ENCODE measurements at regions not wholly inside any gene's neighbourhood (a gene's known extent, or its start where the extent isn't known, plus 50 kb on each side); places are given as distances from the start of the nearest gene placed in this dataset.
A peak's percentile ranks its signal among the peaks of the same experiment; 100 is the strongest.

DNA sequence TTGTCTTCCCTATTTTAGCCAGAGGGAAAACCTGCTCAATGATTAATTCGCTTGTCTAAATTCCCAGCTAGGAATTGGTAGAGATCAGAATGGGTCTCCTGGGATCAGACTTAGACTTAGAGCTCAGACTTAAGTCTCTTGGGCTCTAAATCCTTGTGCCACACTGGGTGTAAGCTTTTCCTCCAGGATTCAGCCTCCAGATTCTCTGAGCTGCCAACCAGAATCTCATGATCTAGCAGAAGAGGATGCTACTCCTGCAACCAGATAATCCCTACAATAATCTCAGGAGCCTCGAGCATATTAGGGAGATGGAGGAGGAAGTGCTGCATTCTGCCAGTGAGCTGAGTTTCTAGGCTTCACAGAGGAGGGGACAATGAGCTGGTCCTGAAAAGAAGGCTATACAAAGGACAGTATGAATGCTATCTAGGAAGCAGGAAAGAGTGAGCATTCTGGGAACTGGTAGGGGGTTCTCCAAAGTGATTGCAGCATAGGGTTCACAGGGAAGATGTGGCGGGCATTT is 211.6 kb upstream of the SESN3 start:
- Mint-ChIP-seq H3K27ac (no peak overlapping the region), H3K4me1 (peaks cover 23% of the 10 kb centered on the region), H3K27me3 (no peaks in the 10 kb centered on the region), H3K9me3 (no peaks in the 10 kb centered on the region), H3K36me3 (no peaks in the 10 kb centered on the region), H3K4me3 (no peak overlapping the region)
- ATAC-seq = no peak

GRCh38 chr11:95435628-95436353 is 204.8 kb upstream of the SESN3 start:
- H3K36me3 Mint-ChIP-seq = no peaks in the 10 kb centered on the region
- ATAC-seq = no peak
- no peak overlapping the region for H3K4me3 Mint-ChIP-seq
- no peaks in the 10 kb centered on the region for H3K27me3 Mint-ChIP-seq
- no peaks in the 10 kb centered on the region for H3K9me3 Mint-ChIP-seq
- no peak overlapping the region for H3K27ac Mint-ChIP-seq
- H3K4me1 Mint-ChIP-seq = no peaks in the 10 kb centered on the region

DNA sequence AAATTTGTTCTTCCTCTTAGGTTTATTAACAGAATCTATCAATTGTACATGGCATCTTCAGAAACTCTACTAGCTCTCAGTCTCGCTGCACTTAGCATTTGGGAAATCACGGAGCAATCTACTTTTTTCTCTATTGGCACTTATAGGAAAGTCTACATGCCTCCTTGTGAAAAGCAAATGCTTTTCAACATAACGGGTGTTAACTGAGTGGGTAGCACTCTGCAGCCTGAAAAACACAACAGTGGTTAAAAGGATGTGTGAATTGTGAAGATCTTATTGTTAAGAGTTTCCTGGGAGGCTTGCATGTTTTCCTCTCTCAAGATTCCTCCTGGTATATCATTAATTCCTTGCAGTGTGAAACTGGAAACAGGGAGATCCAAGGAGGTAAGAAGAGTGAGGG is 204.2 kb upstream of the SESN3 start:
- H3K27ac Mint-ChIP-seq = no peak overlapping the region
- no peaks in the 10 kb centered on the region for H3K9me3 Mint-ChIP-seq
- ATAC-seq = no peak
- H3K36me3 Mint-ChIP-seq = no peaks in the 10 kb centered on the region
- no peaks in the 10 kb centered on the region for H3K4me1 Mint-ChIP-seq
- H3K4me3 Mint-ChIP-seq = no peak overlapping the region
- no peaks in the 10 kb centered on the region for H3K27me3 Mint-ChIP-seq

DNA sequence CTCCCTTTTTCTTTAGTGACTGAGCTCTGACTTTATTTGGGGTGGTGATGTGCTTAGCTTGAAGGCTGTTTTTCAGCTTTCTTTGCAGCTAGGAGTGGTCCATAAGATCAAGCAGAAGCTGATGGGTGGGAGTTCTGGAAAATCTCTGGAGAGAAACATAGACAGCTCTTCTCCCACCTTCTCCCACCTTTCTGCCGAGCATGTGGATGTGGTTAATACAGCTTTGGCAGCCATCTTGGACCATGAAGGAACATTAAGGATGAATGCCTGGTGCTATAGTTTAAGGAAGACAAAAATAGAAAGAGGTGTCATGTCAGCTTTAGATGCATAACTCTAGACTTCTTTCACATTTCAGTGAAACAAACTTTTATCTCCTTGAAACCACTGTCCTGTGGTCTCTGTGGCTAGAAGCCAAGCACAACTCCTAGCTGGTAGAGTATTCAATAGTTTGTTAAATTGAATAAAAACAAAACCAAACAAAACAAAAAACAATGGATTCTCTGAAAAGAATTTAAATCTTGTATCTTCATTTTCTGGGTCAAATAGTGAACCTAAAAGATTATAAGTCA is 203.6 kb upstream of the SESN3 start:
- H3K27me3 Mint-ChIP-seq = no peaks in the 10 kb centered on the region
- no peak overlapping the region for H3K4me3 Mint-ChIP-seq
- no peak for ATAC-seq
- H3K27ac Mint-ChIP-seq = no peak overlapping the region
- no peaks in the 10 kb centered on the region for H3K4me1 Mint-ChIP-seq
- no peaks in the 10 kb centered on the region for H3K36me3 Mint-ChIP-seq
- H3K9me3 Mint-ChIP-seq = no peaks in the 10 kb centered on the region

GRCh38 chr11:95434009-95434408 is 203.0 kb upstream of the SESN3 start:
- no peak for ATAC-seq
- Mint-ChIP-seq H3K27ac (no peak overlapping the region), H3K4me3 (no peak overlapping the region), H3K36me3 (no peaks in the 10 kb centered on the region), H3K27me3 (no peaks in the 10 kb centered on the region), H3K9me3 (no peaks in the 10 kb centered on the region), H3K4me1 (no peaks in the 10 kb centered on the region)

DNA sequence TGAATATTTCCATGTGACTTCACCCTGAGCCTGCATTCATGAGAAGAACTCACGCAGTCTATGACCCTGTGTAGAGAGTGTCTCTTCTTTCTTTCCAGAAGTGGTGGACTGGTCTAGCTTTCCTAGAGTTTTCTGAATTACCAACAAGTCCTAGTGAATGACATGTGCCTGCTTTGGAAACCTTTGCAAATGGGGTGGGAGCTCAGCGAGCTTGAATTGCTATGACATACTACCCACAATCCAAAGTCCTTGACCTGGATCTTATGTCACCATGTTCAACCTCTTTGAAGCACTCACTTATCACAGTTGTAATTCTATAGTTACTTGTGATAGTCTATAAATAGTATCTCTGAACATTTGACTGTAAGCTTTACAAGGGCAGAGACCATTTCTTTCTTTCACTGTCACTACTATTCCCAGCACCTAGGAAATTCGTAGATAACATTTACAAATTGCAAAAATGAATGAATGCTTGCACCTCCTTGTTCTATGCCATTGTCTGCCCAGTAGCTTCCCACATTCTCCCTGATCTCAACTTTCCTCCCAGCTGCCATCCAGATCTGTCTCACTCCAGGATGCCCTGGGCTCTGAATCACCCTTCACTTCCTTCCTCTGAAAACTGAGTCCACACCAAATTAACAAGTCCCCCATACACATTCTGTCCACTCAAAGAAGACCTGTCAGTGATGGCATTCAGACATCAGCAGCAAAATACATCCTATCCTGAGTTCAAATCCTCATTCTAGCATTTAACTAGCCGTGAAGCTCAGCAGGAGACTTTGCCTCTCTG is 201.9 kb upstream of the SESN3 start:
- Mint-ChIP-seq H3K36me3 (no peaks in the 10 kb centered on the region), H3K27ac (peak overlapping the region; percentile 2), H3K27me3 (no peaks in the 10 kb centered on the region), H3K9me3 (no peaks in the 10 kb centered on the region), H3K4me1 (no peaks in the 10 kb centered on the region), H3K4me3 (no peak overlapping the region)
- no peak for ATAC-seq

GRCh38 chr11:95429376-95429907 is 198.4 kb upstream of the SESN3 start:
- Mint-ChIP-seq H3K4me1 (no peaks in the 10 kb centered on the region), H3K27me3 (peaks cover 8% of the 10 kb centered on the region), H3K36me3 (no peaks in the 10 kb centered on the region), H3K4me3 (no peak overlapping the region), H3K9me3 (no peaks in the 10 kb centered on the region), H3K27ac (no peak overlapping the region)
- ATAC-seq = no peak

- no peaks in the 10 kb centered on the region for H3K9me3 Mint-ChIP-seq
- H3K27me3 Mint-ChIP-seq = peaks cover 8% of the 10 kb centered on the region
- H3K4me3 Mint-ChIP-seq = no peak overlapping the region
- no peaks in the 10 kb centered on the region for H3K36me3 Mint-ChIP-seq
- H3K4me1 Mint-ChIP-seq = no peaks in the 10 kb centered on the region
- H3K27ac Mint-ChIP-seq = peak overlapping the region; percentile 30
- ATAC-seq = no peak
These were observed 195.9 kb upstream of the SESN3 start for GRCh38 chr11:95426823-95427462.

DNA sequence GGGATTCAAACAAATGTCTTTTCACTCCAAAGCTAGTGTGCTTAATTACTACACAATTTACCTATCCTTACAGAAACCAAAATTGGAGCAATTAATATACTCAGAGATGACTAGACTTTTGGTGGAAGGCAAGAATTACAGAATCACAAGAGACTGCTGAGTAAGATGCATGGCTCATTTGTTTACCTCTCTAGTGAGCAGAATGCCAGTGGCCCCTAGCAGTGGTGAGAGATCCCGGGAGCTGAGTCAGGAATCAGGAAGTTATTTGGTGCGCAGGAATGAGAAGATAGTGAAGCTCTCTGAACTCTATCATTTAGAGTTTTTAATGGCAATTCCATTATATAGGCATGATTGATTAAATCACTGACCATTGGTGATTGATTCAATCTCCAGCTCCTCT is 188.9 kb upstream of the SESN3 start:
- Mint-ChIP-seq H3K9me3 (no peaks in the 10 kb centered on the region), H3K4me1 (no peaks in the 10 kb centered on the region), H3K27me3 (no peaks in the 10 kb centered on the region), H3K27ac (no peak overlapping the region), H3K36me3 (no peaks in the 10 kb centered on the region), H3K4me3 (no peak overlapping the region)
- no peak for ATAC-seq

DNA sequence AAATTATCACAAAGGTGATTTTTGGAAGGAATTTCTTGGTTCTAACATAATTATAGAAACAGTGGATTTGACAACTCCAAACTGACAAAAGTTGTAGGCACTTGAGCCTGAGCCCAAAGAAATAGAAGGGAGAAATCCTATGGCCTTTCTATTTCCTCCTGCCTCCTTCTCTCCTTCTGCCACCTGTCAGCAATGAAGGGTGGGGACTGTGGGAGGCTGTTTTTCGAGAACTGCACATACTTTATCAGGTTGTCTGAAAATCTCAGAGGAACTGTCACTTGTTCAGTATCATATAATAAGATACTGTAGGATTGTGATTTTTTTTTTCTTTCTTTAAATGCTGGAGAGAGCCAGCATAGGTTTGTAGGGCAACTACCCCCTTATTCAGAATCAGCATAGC is 187.9 kb upstream of the SESN3 start:
- no peaks in the 10 kb centered on the region for H3K4me1 Mint-ChIP-seq
- H3K27me3 Mint-ChIP-seq = no peaks in the 10 kb centered on the region
- no peak for ATAC-seq
- no peaks in the 10 kb centered on the region for H3K9me3 Mint-ChIP-seq
- no peaks in the 10 kb centered on the region for H3K36me3 Mint-ChIP-seq
- no peak overlapping the region for H3K27ac Mint-ChIP-seq
- no peak overlapping the region for H3K4me3 Mint-ChIP-seq

GRCh38 chr11:95417832-95418231 is 186.8 kb upstream of the SESN3 start:
- Mint-ChIP-seq H3K4me1 (no peaks in the 10 kb centered on the region), H3K27me3 (no peaks in the 10 kb centered on the region), H3K36me3 (no peaks in the 10 kb centered on the region), H3K27ac (no peak overlapping the region), H3K9me3 (no peaks in the 10 kb centered on the region), H3K4me3 (no peak overlapping the region)
- ATAC-seq = no peak

DNA sequence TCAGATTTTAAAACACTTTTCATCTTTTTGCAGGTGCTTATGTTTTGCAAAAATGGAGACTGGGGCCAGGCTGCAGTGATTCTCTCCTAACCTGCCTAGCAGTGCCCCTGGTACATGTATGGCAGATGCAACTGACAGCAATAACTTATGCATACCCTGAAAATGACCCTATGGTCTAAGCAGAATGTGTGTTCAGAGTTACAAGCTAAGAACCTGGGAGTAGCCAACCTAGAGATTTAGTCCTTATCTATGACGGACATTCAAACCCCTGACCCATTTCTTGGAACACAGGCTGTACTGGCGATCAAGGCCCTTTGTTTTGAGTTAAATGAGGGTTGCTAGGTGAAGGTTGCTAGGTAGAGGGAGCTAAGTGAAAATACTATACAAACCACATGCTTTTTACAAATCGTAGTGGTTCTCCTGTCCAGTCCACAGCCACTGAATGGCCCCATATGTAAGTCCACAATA is 184.9 kb upstream of the SESN3 start:
- Mint-ChIP-seq H3K36me3 (no peaks in the 10 kb centered on the region), H3K4me1 (peaks cover 4% of the 10 kb centered on the region), H3K27ac (no peak overlapping the region), H3K9me3 (no peaks in the 10 kb centered on the region), H3K27me3 (no peaks in the 10 kb centered on the region), H3K4me3 (no peak overlapping the region)
- no peak for ATAC-seq

GRCh38 chr11:95414217-95414616 is 183.2 kb upstream of the SESN3 start:
- Mint-ChIP-seq H3K27ac (no peak overlapping the region), H3K4me3 (no peak overlapping the region), H3K9me3 (no peaks in the 10 kb centered on the region), H3K4me1 (peaks cover 16% of the 10 kb centered on the region), H3K36me3 (no peaks in the 10 kb centered on the region), H3K27me3 (no peaks in the 10 kb centered on the region)
- ATAC-seq = no peak

DNA sequence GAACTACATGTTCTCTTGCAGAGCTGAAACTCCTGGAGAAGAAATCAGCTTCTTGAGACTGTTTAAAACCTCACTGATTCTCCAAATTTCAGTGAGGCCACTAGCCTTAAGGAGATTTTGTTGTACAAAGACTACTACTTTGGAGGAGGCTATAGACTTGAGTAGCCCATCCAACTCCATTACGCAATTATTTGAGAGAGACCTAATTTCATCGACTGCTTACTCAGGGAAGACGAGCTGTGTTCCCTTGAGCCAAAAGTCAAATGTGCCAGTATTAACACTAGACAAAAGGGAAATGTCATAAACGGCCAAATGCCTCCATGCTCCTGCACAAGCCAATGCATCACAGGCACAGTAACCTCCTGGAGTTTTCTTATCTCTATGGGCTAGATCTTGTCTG is 182.8 kb upstream of the SESN3 start:
- Mint-ChIP-seq H3K9me3 (no peaks in the 10 kb centered on the region), H3K27ac (no peak overlapping the region), H3K36me3 (no peaks in the 10 kb centered on the region), H3K4me1 (peaks cover 16% of the 10 kb centered on the region), H3K27me3 (no peaks in the 10 kb centered on the region), H3K4me3 (no peak overlapping the region)
- no peak for ATAC-seq

GRCh38 chr11:95413021-95413420 is 182.0 kb upstream of the SESN3 start:
- no peak for ATAC-seq

More at GRCh38 chr11:95413021-95413420, 182.0 kb upstream of the SESN3 start:
- Mint-ChIP-seq H3K4me1 (peaks cover 16% of the 10 kb centered on the region), H3K9me3 (no peaks in the 10 kb centered on the region), H3K36me3 (no peaks in the 10 kb centered on the region), H3K27ac (no peak overlapping the region), H3K4me3 (no peak overlapping the region), H3K27me3 (no peaks in the 10 kb centered on the region)

All from stimulated activated memory B cell treated with anti-CD40 and anti-IgM and Interleukin-4, amounts not matched to agents 10 μg/mL and 1 μg/mL and 100 μg/mL, for 72 hours (primary cell).